Activated CD4-positive, alpha-beta T cell treated with anti-CD3 and anti-CD28 coated beads, Interleukin-2, amount 50 U/mL, for 1 hour (primary cell): ENCODE measurements at regions not wholly inside any gene's neighbourhood (a gene's known extent, or its start where the extent isn't known, plus 50 kb on each side); places are given as distances from the start of the nearest gene placed in this dataset.

Source experiments
- DNase-seq: peaks from one replicate; pipeline ENCODE4 v3.0.0-alpha.2; 2020

DNA sequence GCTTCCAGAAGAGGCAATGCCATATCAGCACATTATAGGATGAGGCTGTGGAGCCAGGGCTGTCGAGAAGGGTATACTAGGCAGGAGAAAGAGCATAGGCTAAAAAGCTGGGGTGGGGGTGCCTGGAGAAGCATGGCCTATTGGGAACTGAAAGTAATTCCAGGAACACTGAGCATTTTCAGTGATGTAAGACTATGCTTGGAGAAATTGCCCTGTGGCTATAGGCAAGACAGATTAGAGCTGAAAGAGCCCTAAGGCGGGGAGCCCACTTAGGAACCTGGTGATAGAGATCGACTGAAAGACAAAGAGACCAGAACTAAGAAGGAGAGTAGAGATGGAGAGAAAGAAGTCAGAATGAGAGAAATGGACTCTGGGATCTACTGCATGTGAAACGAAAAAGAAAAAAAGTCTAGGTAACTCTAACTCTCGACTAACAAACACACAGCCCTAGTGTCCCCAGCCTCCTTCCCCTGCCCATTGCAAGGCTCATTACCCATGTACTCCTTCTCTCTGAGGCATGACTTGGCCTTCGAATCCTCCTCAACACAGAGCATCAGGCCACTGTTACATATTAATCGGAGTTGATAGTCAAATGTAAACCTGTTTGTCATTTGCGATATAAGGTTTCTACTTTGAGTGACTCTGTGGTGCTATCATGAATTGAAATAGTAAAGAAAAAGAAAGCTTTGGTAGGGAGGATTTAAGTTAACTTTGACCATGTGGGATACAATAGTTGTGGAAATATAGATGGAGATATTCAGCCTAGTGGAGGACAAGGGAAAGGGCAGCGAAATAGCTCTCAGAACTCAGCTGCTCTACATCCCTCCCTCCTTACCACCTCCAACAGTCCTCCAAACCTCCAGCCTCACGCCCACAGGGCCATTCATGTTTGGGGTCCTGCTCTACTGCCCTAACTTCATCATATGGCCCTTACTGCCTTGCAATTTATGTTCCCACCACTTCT, 52.3 kb upstream of the BMAL1 start:
- no peak for DNase-seq

DNA sequence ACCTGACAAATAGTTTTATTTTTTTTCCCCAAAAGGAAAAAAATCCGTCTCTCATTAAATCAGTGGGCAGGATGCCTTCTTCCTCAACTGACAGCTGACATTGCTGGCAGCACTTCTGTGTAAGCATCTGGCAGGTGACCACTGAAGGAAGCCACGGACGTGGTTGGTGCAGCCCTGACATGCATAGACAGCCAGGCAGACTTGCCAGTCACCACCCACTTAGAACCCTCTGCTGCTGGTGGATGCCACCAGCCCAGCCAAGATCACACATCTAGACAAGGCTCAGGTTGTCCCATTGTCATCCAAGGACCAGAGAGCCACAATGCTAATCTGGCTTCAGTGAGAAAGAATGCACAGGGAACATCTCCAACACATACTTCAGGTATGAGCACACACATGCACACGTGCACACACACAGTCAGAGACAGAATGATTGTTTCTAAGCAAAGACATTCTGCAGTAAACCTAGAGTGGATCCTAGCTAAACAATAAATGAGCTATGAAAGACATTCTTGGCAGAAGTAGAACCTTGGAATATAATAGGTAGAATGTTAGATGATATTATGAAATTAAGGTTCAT, 49.8 kb upstream of the BMAL1 start:
- no peak for DNase-seq
